ENCODE measurements at regions not wholly inside any gene's neighbourhood (a gene's known extent, or its start where the extent isn't known, plus 50 kb on each side); places are given as distances from the start of the nearest gene placed in this dataset.
"Not testable (repeated sequence)": the region's sequence is repeated elsewhere in the genome, so short reads cannot be mapped to it uniquely, and the experiment has no call there.

- H3K36me3 ChIP-seq (ENCODE audit: control insufficient read depth in 2 of 2, extremely low read depth in 1 of 2, insufficient read depth in 1 of 2, low read length in 1 of 2); H3K9me3 ChIP-seq; H3K36me3 Mint-ChIP-seq; ATAC-seq (replicated peaks in 1 of 4); H3K4me1 ChIP-seq (ENCODE audit: control insufficient read depth in 1 of 2, extremely low read depth in 1 of 2, insufficient read depth in 2 of 2, low read length in 2 of 2); H3K4me3 Mint-ChIP-seq; H3K27me3 Mint-ChIP-seq; H3K27ac Mint-ChIP-seq; CTCF ChIA-PET; H3K27ac ChIP-seq (ENCODE audit: low read length); DNase-seq; POLR2A ChIA-PET; H3K9me3 Mint-ChIP-seq; H3K4me1 Mint-ChIP-seq; H3K4me3 ChIP-seq (ENCODE audit: control insufficient read depth in 1 of 2, extremely low read depth in 1 of 2, low read length in 1 of 2): not testable (repeated sequence)
- H3K27me3 ChIP-seq (replicated peaks in 1 of 2; ENCODE audit: control insufficient read depth in 2 of 2, extremely low read depth in 1 of 2, insufficient read depth in 2 of 2, low read length in 1 of 2), result peaks cover 0 to 12% of the 10 kb centered on the region in 2 experiments
- 100% methylated on average over 1 of the region's 9 CpGs for WGBS (ENCODE audit: insufficient coverage)
Measured at GRCh38 chr16:88185406-88185805, 197.4 kb upstream of the ZNF469 start.

- POLR2A ChIA-PET; H3K9me3 ChIP-seq; H3K36me3 ChIP-seq (ENCODE audit: control insufficient read depth in 2 of 2, extremely low read depth in 1 of 2, insufficient read depth in 1 of 2, low read length in 1 of 2); H3K4me1 Mint-ChIP-seq; H3K36me3 Mint-ChIP-seq; H3K9me3 Mint-ChIP-seq; H3K4me3 Mint-ChIP-seq; H3K27ac ChIP-seq (ENCODE audit: low read length); H3K4me3 ChIP-seq (ENCODE audit: control insufficient read depth in 1 of 2, extremely low read depth in 1 of 2, low read length in 1 of 2); DNase-seq; CTCF ChIA-PET; H3K4me1 ChIP-seq (ENCODE audit: control insufficient read depth in 1 of 2, extremely low read depth in 1 of 2, insufficient read depth in 2 of 2, low read length in 2 of 2); H3K27ac Mint-ChIP-seq; H3K27me3 Mint-ChIP-seq; ATAC-seq (replicated peaks in 1 of 4): not testable (repeated sequence)
- peaks cover 0 to 12% of the 10 kb centered on the region in 2 experiments for H3K27me3 ChIP-seq (replicated peaks in 1 of 2; ENCODE audit: control insufficient read depth in 2 of 2, extremely low read depth in 1 of 2, insufficient read depth in 2 of 2, low read length in 1 of 2)
- WGBS (ENCODE audit: insufficient coverage), result 83% methylated on average over 26 of the region's 55 CpGs
Measured at GRCh38 chr16:88185976-88186888, 196.5 kb upstream of the ZNF469 start.

GRCh38 chr16:88186889-88187870, 195.6 kb upstream of the ZNF469 start:
- peaks cover 0 to 12% of the 10 kb centered on the region in 2 experiments for H3K27me3 ChIP-seq (replicated peaks in 1 of 2; ENCODE audit: control insufficient read depth in 2 of 2, extremely low read depth in 1 of 2, insufficient read depth in 2 of 2, low read length in 1 of 2)
- CTCF ChIA-PET; H3K4me3 Mint-ChIP-seq; H3K4me3 ChIP-seq (ENCODE audit: control insufficient read depth in 1 of 2, extremely low read depth in 1 of 2, low read length in 1 of 2); H3K9me3 ChIP-seq; POLR2A ChIA-PET; H3K27ac ChIP-seq (ENCODE audit: low read length); H3K36me3 ChIP-seq (ENCODE audit: control insufficient read depth in 2 of 2, extremely low read depth in 1 of 2, insufficient read depth in 1 of 2, low read length in 1 of 2); H3K27ac Mint-ChIP-seq; H3K9me3 Mint-ChIP-seq; H3K4me1 ChIP-seq (ENCODE audit: control insufficient read depth in 1 of 2, extremely low read depth in 1 of 2, insufficient read depth in 2 of 2, low read length in 2 of 2); ATAC-seq (replicated peaks in 1 of 4); DNase-seq; H3K4me1 Mint-ChIP-seq; H3K27me3 Mint-ChIP-seq; H3K36me3 Mint-ChIP-seq: not testable (repeated sequence)
- 86% methylated on average over 8 of the region's 27 CpGs for WGBS (ENCODE audit: insufficient coverage)

GRCh38 chr16:88188171-88188895, 194.4 kb upstream of the ZNF469 start:
- H3K27ac ChIP-seq (ENCODE audit: low read length); ATAC-seq (replicated peaks in 1 of 4); POLR2A ChIA-PET; CTCF ChIA-PET; H3K4me3 ChIP-seq (ENCODE audit: control insufficient read depth in 1 of 2, extremely low read depth in 1 of 2, low read length in 1 of 2); H3K36me3 ChIP-seq (ENCODE audit: control insufficient read depth in 2 of 2, extremely low read depth in 1 of 2, insufficient read depth in 1 of 2, low read length in 1 of 2); H3K4me1 ChIP-seq (ENCODE audit: control insufficient read depth in 1 of 2, extremely low read depth in 1 of 2, insufficient read depth in 2 of 2, low read length in 2 of 2); H3K4me1 Mint-ChIP-seq; H3K27me3 Mint-ChIP-seq; H3K27ac Mint-ChIP-seq; H3K9me3 ChIP-seq; H3K4me3 Mint-ChIP-seq; DNase-seq; H3K36me3 Mint-ChIP-seq: not testable (repeated sequence)
- peaks cover 2 to 14% (median 5%) of the 10 kb centered on the region in 3 donors for H3K9me3 Mint-ChIP-seq
- 55% methylated on average over 2 of the region's 13 CpGs for WGBS (ENCODE audit: insufficient coverage)
- H3K27me3 ChIP-seq (replicated peaks in 1 of 2; ENCODE audit: control insufficient read depth in 2 of 2, extremely low read depth in 1 of 2, insufficient read depth in 2 of 2, low read length in 1 of 2), result peaks cover 0 to 12% of the 10 kb centered on the region in 2 experiments

- H3K27ac ChIP-seq (ENCODE audit: low read length); H3K4me3 Mint-ChIP-seq; H3K36me3 Mint-ChIP-seq; POLR2A ChIA-PET; H3K36me3 ChIP-seq (ENCODE audit: control insufficient read depth in 2 of 2, extremely low read depth in 1 of 2, insufficient read depth in 1 of 2, low read length in 1 of 2); H3K9me3 Mint-ChIP-seq; H3K27me3 Mint-ChIP-seq; H3K27ac Mint-ChIP-seq; DNase-seq; H3K9me3 ChIP-seq; H3K4me1 Mint-ChIP-seq; CTCF ChIA-PET; H3K4me1 ChIP-seq (ENCODE audit: control insufficient read depth in 1 of 2, extremely low read depth in 1 of 2, insufficient read depth in 2 of 2, low read length in 2 of 2); ATAC-seq (replicated peaks in 1 of 4); H3K4me3 ChIP-seq (ENCODE audit: control insufficient read depth in 1 of 2, extremely low read depth in 1 of 2, low read length in 1 of 2): not testable (repeated sequence)
- H3K27me3 ChIP-seq (replicated peaks in 1 of 2; ENCODE audit: control insufficient read depth in 2 of 2, extremely low read depth in 1 of 2, insufficient read depth in 2 of 2, low read length in 1 of 2), result peaks cover 0 to 14% of the 10 kb centered on the region in 2 experiments
- no CpG with 5 or more reads among the region's 3 CpGs for WGBS (ENCODE audit: insufficient coverage)
Measured at GRCh38 chr16:88190592-88191095, 192.1 kb upstream of the ZNF469 start.

- 94% methylated on average over 9 of the region's 9 CpGs for WGBS (ENCODE audit: insufficient coverage)
- H3K4me1 Mint-ChIP-seq; POLR2A ChIA-PET; H3K27ac ChIP-seq (ENCODE audit: low read length); H3K36me3 ChIP-seq (ENCODE audit: control insufficient read depth in 2 of 2, extremely low read depth in 1 of 2, insufficient read depth in 1 of 2, low read length in 1 of 2); H3K36me3 Mint-ChIP-seq; H3K4me3 Mint-ChIP-seq; H3K9me3 ChIP-seq; H3K27me3 Mint-ChIP-seq; DNase-seq; CTCF ChIA-PET; H3K9me3 Mint-ChIP-seq; H3K27ac Mint-ChIP-seq; ATAC-seq (replicated peaks in 1 of 4); H3K4me3 ChIP-seq (ENCODE audit: control insufficient read depth in 1 of 2, extremely low read depth in 1 of 2, low read length in 1 of 2); H3K4me1 ChIP-seq (ENCODE audit: control insufficient read depth in 1 of 2, extremely low read depth in 1 of 2, insufficient read depth in 2 of 2, low read length in 2 of 2): not testable (repeated sequence)
- peaks cover 0 to 13% of the 10 kb centered on the region in 2 experiments for H3K27me3 ChIP-seq (replicated peaks in 1 of 2; ENCODE audit: control insufficient read depth in 2 of 2, extremely low read depth in 1 of 2, insufficient read depth in 2 of 2, low read length in 1 of 2)
Measured at GRCh38 chr16:88191168-88191567, 191.6 kb upstream of the ZNF469 start.

All from T-cell (primary cell).